GM06990 (cell line): ENCODE measurements at regions not wholly inside any gene's neighbourhood (a gene's known extent, or its start where the extent isn't known, plus 50 kb on each side); places are given as distances from the start of the nearest gene placed in this dataset.

Experiments
- DNase-seq: peaks from one replicate; pipeline ENCODE4 v3.0.0-alpha.2; 2011; ENCODE audit not compliant: insufficient read length; ENCODE audit errors: extremely low read depth
- H3K27me3 ChIP-seq: replicated peaks from 2 replicates; pipeline ENCODE4 v1.6.0; 2011; ENCODE audit warnings: low read length; ENCODE audit not compliant: control insufficient read depth, insufficient read depth
- H3K36me3 ChIP-seq: 2 replicates; pipeline ENCODE4 v1.5.1; 2011; ENCODE audit warnings: low read length; ENCODE audit not compliant: control insufficient read depth, insufficient read depth
- H3K4me3 ChIP-seq: replicated peaks from 2 replicates; pipeline ENCODE4 v1.5.1; 2011; ENCODE audit warnings: low read depth, mild to moderate bottlenecking, control low read depth, low read length
- TF ChIP-seq, protein P1 (sequence below): IDR thresholded peaks from 2 replicates; pipeline ENCODE4 v1.5.1; 2011; ENCODE audit warnings: low read length, control low read depth, mild to moderate bottlenecking, inconsistent platforms; ENCODE audit not compliant: insufficient read depth, poor library complexity, severe bottlenecking

DNA sequence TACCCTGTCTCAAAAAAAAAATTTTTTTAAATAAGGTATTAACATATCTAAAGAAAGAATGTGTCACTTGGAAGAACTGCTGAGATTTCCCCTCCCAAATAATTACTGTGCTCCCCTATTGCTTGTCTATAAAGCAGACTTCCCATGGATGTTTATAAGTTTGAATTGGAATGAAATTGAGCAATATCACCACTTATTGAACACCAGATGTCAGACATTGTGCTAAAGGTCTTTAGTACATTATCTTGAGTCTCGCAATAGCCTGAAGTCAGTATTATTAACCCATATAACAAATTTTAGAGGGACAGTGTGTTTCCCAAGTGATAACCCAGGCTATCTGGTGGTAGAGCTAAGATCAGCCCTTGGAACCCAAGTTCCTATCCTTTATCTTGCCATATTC, 69.0 kb upstream of the EPCAM start:
- TF ChIP-seq, protein P1, sequence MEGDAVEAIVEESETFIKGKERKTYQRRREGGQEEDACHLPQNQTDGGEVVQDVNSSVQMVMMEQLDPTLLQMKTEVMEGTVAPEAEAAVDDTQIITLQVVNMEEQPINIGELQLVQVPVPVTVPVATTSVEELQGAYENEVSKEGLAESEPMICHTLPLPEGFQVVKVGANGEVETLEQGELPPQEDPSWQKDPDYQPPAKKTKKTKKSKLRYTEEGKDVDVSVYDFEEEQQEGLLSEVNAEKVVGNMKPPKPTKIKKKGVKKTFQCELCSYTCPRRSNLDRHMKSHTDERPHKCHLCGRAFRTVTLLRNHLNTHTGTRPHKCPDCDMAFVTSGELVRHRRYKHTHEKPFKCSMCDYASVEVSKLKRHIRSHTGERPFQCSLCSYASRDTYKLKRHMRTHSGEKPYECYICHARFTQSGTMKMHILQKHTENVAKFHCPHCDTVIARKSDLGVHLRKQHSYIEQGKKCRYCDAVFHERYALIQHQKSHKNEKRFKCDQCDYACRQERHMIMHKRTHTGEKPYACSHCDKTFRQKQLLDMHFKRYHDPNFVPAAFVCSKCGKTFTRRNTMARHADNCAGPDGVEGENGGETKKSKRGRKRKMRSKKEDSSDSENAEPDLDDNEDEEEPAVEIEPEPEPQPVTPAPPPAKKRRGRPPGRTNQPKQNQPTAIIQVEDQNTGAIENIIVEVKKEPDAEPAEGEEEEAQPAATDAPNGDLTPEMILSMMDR = no peak
- H3K4me3 ChIP-seq = no peak overlapping the region

DNA sequence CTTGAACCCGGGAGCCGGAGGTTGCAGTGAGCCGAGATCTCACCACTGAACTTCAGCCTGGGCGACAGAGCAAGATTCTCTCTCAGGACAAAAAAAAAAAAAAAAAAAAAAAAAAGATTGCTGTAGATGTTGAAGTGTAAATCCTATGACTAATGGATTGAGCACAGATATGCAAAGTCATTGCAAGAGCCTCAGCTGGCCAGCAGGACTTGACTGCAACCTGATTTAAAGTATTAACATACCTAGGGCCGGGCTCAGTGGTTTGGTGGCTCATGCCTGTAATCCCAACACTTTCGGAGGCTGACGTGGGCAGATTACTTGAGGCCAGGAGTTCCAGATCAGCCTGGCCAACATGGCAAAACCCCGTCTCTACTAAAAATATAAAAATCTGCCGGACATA, 69.6 kb upstream of the EPCAM start:
- H3K36me3 ChIP-seq = no peaks in the 10 kb centered on the region
- TF ChIP-seq, protein P1 = no peak
- no peaks in the 10 kb centered on the region for H3K27me3 ChIP-seq
- no peak overlapping the region for H3K4me3 ChIP-seq
- no peak for DNase-seq

More for the DNA sequence above, 69.0 kb upstream of the EPCAM start:
- Histone ChIP-seq H3K27me3 (no peaks in the 10 kb centered on the region), H3K36me3 (no peaks in the 10 kb centered on the region)
- DNase-seq = no peak

DNA sequence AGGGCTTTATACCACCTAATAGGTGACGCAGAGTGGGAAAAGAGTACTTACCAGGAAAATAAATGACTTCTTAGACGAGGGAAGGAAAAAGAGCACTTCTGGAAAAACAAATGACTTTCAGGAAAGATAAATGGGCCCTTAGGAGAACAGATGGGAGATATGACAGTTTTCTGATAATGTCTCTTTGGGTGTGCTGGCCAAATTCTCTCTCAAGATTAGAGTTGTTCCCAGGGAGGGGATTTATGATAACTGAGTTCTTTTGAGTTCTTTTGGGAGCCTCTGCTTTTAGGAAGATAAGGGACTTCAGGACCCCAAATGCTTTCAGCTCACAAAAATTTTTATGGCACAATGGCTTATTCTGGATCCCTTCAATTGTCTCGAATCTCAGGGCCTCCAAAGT, 70.3 kb upstream of the EPCAM start:
- no peak for DNase-seq
- H3K4me3 ChIP-seq = no peak overlapping the region
- no peaks in the 10 kb centered on the region for H3K36me3 ChIP-seq
- no peaks in the 10 kb centered on the region for H3K27me3 ChIP-seq
- TF ChIP-seq, protein P1 = no peak

DNA sequence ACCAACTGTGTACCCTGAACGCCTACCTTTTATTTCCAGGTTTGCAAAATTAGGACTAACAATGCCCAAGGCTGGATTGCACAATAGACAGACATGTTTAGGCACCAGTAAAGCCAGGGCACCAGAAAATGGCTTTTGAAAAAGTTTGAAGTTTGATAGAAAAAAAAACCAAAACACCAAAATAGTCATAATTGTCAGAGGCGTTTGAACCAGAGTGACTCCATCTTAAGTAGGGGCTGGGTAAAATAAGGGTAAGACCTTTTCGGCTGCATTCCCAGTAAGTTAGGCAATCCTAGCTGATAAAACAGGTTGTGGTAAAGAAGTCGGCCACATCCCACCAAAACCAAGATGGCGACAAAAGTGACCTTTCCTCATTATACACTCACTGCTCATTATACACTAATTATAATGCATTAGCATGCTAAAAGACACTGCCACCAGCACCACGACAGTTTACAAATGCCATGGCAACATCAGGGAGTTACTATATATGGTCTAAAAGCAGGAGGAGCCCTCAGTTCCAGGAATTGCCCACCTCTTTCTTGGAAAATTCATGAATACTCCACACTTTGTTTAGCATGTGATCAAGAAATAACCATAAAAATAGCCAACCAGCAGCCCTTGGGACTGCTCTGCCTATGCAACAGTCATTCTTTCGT, 71.2 kb upstream of the EPCAM start:
- TF ChIP-seq, protein P1 = no peak
- no peak overlapping the region for H3K4me3 ChIP-seq
- no peak for DNase-seq
- H3K27me3 ChIP-seq = no peaks in the 10 kb centered on the region
- no peaks in the 10 kb centered on the region for H3K36me3 ChIP-seq

DNA sequence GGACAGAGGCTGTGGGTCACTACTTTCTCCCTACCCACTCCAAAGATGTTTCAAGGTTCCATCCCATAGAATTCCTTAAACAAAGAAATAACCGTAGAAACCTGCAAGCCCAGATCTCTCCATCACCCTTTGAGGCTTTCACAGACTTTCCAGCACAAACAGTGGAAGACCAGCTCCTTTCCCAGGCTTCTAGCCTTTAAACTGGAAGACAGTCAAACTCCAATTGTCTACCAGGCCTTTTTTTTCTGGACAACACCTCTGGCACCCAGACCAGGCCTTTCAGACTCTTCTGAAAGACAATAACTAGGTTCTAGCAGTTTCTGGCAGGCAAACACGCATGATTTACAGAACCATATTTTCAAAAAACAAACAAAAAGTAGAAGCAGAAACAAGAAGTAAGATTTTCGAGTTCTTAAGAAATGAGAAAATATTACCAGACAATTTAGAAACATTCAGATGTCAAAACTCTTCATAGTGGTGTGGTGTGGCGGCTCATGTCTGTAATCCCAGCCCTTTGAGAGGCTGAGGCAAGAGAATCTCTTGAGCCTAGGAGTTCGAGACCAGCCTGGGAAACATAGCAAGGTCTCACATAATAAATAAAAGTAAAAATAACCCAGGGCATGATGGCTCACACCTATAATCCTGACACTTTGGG, 73.0 kb upstream of the EPCAM start:
- Histone ChIP-seq H3K36me3 (no peaks in the 10 kb centered on the region), H3K4me3 (no peak overlapping the region), H3K27me3 (no peaks in the 10 kb centered on the region)
- no peak for DNase-seq
- TF ChIP-seq, protein P1 = no peak
